ENCODE measurements at regions not wholly inside any gene's neighbourhood (a gene's known extent, or its start where the extent isn't known, plus 50 kb on each side); places are given as distances from the start of the nearest gene placed in this dataset.

DNA sequence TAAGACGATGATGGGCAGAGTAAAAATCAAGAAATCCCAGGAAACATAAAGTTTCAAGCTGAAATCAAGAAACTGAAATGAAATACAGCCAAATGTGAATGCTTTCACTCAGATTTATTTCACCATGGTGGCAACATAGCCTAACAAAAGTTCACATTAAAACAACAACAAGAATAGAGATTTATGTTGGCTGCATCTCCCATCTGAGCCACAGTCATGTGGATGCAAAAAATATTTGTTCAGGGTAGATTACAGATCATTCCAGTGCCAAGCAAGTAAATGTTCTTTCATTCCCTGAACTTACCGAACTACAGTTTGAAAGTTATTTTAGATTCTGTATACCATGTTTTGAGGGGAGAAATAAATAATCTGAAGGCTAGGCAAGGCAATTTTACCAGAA is 159.9 kb upstream of the TMTC1 start:
- TF ChIP-seq, protein P1, sequence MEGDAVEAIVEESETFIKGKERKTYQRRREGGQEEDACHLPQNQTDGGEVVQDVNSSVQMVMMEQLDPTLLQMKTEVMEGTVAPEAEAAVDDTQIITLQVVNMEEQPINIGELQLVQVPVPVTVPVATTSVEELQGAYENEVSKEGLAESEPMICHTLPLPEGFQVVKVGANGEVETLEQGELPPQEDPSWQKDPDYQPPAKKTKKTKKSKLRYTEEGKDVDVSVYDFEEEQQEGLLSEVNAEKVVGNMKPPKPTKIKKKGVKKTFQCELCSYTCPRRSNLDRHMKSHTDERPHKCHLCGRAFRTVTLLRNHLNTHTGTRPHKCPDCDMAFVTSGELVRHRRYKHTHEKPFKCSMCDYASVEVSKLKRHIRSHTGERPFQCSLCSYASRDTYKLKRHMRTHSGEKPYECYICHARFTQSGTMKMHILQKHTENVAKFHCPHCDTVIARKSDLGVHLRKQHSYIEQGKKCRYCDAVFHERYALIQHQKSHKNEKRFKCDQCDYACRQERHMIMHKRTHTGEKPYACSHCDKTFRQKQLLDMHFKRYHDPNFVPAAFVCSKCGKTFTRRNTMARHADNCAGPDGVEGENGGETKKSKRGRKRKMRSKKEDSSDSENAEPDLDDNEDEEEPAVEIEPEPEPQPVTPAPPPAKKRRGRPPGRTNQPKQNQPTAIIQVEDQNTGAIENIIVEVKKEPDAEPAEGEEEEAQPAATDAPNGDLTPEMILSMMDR (IDR thresholded peaks at IDR 0.05) = no peak
- TF ChIP-seq POLR2A (IDR thresholded peaks at IDR 0.05) = no peak
